ENCODE measurements at regions not wholly inside any gene's neighbourhood (a gene's known extent, or its start where the extent isn't known, plus 50 kb on each side); places are given as distances from the start of the nearest gene placed in this dataset.

- FAIRE-seq (no peak), DNase-seq (ENCODE audit: insufficient read length) (no peak)
- TF ChIP-seq TAF1 (IDR thresholded peaks at IDR 0.05; ENCODE audit: borderline replicate concordance, low read depth, low read length), result no peak
- TF ChIP-seq POLR2AphosphoS5 (IDR thresholded peaks at IDR 0.05; ENCODE audit: low read depth, low read length), result no peak
- no peak for TF ChIP-seq POLR2A (IDR thresholded peaks at IDR 0.05; ENCODE audit: low read depth, low read length)
These were observed 401.8 kb downstream of the GALR1 start for GRCh38 chr18:77651441-77651840.

GRCh38 chr18:77653792-77654191 lies 404.1 kb downstream of the GALR1 start:
- no peak for TF ChIP-seq TAF1 (IDR thresholded peaks at IDR 0.05; ENCODE audit: borderline replicate concordance, low read depth, low read length)
- no peak for TF ChIP-seq POLR2AphosphoS5 (IDR thresholded peaks at IDR 0.05; ENCODE audit: low read depth, low read length)
- no peak for TF ChIP-seq POLR2A (IDR thresholded peaks at IDR 0.05; ENCODE audit: low read depth, low read length)
- FAIRE-seq, result no peak

DNA sequence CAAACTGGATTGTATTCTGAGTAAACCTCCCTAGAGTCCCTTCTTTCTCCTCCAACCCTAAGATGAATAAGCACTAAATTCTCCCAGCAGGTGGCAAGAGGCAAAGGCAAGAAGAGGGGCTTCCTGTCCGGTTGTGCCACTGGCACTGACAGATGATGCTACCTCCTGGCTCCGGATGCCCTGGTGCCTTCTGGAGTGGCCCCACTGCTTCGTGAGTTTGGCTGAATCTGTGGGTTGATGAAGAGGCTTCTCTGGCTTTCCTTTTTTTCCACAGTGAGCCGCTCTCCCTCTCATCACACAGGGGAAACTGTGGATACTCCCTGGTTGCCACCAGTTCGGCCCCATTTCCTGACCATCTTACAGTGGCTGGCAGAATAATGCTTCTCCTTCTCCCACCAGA lies 404.7 kb downstream of the GALR1 start:
- FAIRE-seq (no peak), DNase-seq (ENCODE audit: insufficient read length) (no peak)
- TF ChIP-seq TAF1 (IDR thresholded peaks at IDR 0.05; ENCODE audit: borderline replicate concordance, low read depth, low read length), result no peak
- TF ChIP-seq POLR2AphosphoS5 (IDR thresholded peaks at IDR 0.05; ENCODE audit: low read depth, low read length), result no peak
- no peak for TF ChIP-seq POLR2A (IDR thresholded peaks at IDR 0.05; ENCODE audit: low read depth, low read length)

More at GRCh38 chr18:77653792-77654191, 404.1 kb downstream of the GALR1 start:
- DNase-seq (ENCODE audit: insufficient read length), result no peak

DNA sequence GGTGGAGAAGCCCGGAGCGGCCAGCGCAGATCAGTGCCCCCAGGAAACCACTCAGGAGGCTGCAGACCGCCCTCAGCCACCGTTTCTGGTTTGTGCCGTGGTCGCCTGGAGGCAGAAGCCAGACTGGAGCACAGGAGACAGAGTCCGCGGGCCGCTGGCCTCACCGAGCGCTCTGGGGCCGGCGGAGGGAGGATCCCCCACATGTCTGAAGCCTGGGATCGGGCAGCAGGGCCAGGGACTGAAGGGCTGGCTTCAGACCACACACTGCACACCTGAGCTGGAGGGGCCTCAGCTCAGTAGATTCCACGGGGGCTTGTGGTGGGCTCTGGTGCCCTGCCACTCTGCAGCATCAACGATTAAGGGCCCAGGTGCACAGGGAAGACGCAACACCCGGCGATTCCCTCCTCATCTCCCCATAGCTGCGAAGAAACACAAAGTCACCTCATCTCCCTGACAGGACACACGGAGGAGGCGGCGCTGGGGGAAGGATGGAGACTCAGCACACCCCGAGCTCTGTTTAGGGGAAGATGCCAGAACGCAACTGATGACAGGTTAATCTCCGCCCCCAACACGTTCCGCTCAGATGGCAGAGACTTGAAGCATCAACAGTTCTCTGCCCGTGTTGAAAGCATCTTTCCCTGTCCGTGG lies 408.1 kb downstream of the GALR1 start:
- TF ChIP-seq POLR2AphosphoS5 (IDR thresholded peaks at IDR 0.05; ENCODE audit: low read depth, low read length), result no peak
- no peak for TF ChIP-seq POLR2A (IDR thresholded peaks at IDR 0.05; ENCODE audit: low read depth, low read length)
- no peak for TF ChIP-seq TAF1 (IDR thresholded peaks at IDR 0.05; ENCODE audit: borderline replicate concordance, low read depth, low read length)
- FAIRE-seq, result no peak
- DNase-seq (ENCODE audit: insufficient read length), result no peak

DNA sequence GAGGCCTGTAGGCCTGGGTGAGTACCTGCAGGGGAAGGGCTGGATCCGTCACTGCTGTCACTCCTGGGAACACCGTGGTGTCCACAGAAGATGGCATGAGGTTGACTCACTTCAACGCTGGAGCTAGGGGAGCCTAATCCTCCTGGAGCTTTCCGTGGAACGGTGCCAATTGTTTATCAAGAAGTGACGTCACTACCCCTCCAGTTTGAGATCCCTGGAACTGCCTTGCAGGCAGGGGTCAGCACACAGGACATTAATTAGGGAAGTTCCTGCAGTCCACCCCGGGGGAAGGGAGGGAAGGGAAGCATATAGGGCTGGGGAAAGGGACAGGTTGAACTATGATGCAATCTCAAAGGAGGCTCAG lies 408.6 kb downstream of the GALR1 start:
- FAIRE-seq (no peak), DNase-seq (ENCODE audit: insufficient read length) (no peak)
- no peak for TF ChIP-seq TAF1 (IDR thresholded peaks at IDR 0.05; ENCODE audit: borderline replicate concordance, low read depth, low read length)
- TF ChIP-seq POLR2AphosphoS5 (IDR thresholded peaks at IDR 0.05; ENCODE audit: low read depth, low read length), result no peak
- no peak for TF ChIP-seq POLR2A (IDR thresholded peaks at IDR 0.05; ENCODE audit: low read depth, low read length)

GRCh38 chr18:77658751-77659448 lies 409.3 kb downstream of the GALR1 start:
- no peak for DNase-seq (ENCODE audit: insufficient read length)
- no peak for FAIRE-seq
- no peak for TF ChIP-seq TAF1 (IDR thresholded peaks at IDR 0.05; ENCODE audit: borderline replicate concordance, low read depth, low read length)
- TF ChIP-seq POLR2A (IDR thresholded peaks at IDR 0.05; ENCODE audit: low read depth, low read length), result no peak
- no peak for TF ChIP-seq POLR2AphosphoS5 (IDR thresholded peaks at IDR 0.05; ENCODE audit: low read depth, low read length)

- TF ChIP-seq TAF1 (IDR thresholded peaks at IDR 0.05; ENCODE audit: borderline replicate concordance, low read depth, low read length), result no peak
- no peak for TF ChIP-seq POLR2AphosphoS5 (IDR thresholded peaks at IDR 0.05; ENCODE audit: low read depth, low read length)
- no peak for TF ChIP-seq POLR2A (IDR thresholded peaks at IDR 0.05; ENCODE audit: low read depth, low read length)
- DNase-seq (ENCODE audit: insufficient read length), result no peak
- no peak for FAIRE-seq
These were observed 417.0 kb downstream of the GALR1 start for GRCh38 chr18:77666613-77667012.

- TF ChIP-seq POLR2A (IDR thresholded peaks at IDR 0.05; ENCODE audit: low read depth, low read length) (no peak), POLR2AphosphoS5 (IDR thresholded peaks at IDR 0.05; ENCODE audit: low read depth, low read length) (no peak), TAF1 (IDR thresholded peaks at IDR 0.05; ENCODE audit: borderline replicate concordance, low read depth, low read length) (no peak)
- DNase-seq (ENCODE audit: insufficient read length) (no peak), FAIRE-seq (no peak)
These were observed 418.6 kb downstream of the GALR1 start for GRCh38 chr18:77668219-77668618.

GRCh38 chr18:77669331-77669730 lies 419.7 kb downstream of the GALR1 start:
- DNase-seq (ENCODE audit: insufficient read length) (no peak), FAIRE-seq (no peak)

DNA sequence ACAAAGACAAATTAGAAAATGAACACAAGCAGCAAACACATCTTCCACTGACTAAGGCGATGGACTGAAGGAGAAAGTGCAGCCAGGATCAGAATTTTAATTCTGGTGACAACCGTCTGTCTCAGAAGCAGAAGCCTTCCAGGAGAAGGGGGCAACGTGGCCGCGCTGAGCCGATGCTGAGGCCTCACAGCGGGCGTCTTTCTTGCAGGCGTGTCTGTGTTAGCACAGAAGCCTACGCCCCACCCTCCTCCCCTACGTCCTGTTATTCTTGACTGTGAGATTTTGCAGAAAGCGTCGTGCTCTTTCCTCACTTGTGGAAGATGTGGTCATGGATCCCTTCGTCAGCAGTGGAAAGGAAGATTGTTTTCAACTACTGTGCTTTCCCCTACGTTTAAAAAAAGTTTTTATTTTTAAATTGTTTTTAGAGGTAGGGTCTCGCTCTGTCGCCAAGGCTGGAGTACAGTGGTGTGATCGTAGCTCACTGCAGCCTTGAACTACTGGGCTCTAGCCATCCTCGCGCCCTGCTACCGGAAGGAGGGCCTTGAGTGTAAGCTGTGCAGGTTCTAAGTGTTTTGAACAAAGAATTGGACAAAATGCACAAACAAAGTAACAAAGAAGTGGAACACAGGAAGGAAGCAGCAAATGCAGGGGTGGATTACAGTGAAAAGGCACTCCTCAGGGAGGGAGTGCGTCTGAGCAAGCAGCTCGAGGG lies 422.0 kb downstream of the GALR1 start:
- FAIRE-seq (no peak), DNase-seq (ENCODE audit: insufficient read length) (no peak)
- TF ChIP-seq POLR2AphosphoS5 (IDR thresholded peaks at IDR 0.05; ENCODE audit: low read depth, low read length), result no peak

More at GRCh38 chr18:77669331-77669730, 419.7 kb downstream of the GALR1 start:
- no peak for TF ChIP-seq POLR2AphosphoS5 (IDR thresholded peaks at IDR 0.05; ENCODE audit: low read depth, low read length)
- no peak for TF ChIP-seq POLR2A (IDR thresholded peaks at IDR 0.05; ENCODE audit: low read depth, low read length)
- no peak for TF ChIP-seq TAF1 (IDR thresholded peaks at IDR 0.05; ENCODE audit: borderline replicate concordance, low read depth, low read length)

GRCh38 chr18:77676910-77677309 lies 427.3 kb downstream of the GALR1 start:
- TF ChIP-seq POLR2AphosphoS5 (IDR thresholded peaks at IDR 0.05; ENCODE audit: low read depth, low read length) (no peak), POLR2A (IDR thresholded peaks at IDR 0.05; ENCODE audit: low read depth, low read length) (no peak), TAF1 (IDR thresholded peaks at IDR 0.05; ENCODE audit: borderline replicate concordance, low read depth, low read length) (no peak)
- DNase-seq (ENCODE audit: insufficient read length), result no peak
- FAIRE-seq, result no peak

DNA sequence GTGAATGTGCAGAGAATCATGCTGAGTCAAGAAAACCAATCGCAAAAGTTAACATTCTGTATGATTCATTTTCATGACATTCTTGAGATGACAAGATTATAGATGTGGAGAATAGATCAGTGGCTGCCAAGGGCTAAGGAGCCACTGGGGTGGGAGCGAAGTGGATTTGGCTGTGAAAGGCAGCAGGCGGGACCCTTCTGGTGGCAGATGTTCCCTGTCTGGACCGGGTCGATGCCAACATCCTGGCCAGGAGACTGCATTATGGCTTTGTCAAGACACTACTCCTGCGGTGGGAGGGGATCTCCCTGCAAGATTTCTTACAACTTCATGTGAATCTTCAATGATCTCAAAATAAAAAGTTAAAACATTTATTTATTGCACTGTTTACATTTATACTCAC lies 427.9 kb downstream of the GALR1 start:
- FAIRE-seq (no peak), DNase-seq (ENCODE audit: insufficient read length) (no peak)
- no peak for TF ChIP-seq POLR2AphosphoS5 (IDR thresholded peaks at IDR 0.05; ENCODE audit: low read depth, low read length)
- no peak for TF ChIP-seq POLR2A (IDR thresholded peaks at IDR 0.05; ENCODE audit: low read depth, low read length)
- TF ChIP-seq TAF1 (IDR thresholded peaks at IDR 0.05; ENCODE audit: borderline replicate concordance, low read depth, low read length), result no peak

Measured in GM12892 (cell line).